ENCODE measurements at regions not wholly inside any gene's neighbourhood (a gene's known extent, or its start where the extent isn't known, plus 50 kb on each side); places are given as distances from the start of the nearest gene placed in this dataset.

DNA sequence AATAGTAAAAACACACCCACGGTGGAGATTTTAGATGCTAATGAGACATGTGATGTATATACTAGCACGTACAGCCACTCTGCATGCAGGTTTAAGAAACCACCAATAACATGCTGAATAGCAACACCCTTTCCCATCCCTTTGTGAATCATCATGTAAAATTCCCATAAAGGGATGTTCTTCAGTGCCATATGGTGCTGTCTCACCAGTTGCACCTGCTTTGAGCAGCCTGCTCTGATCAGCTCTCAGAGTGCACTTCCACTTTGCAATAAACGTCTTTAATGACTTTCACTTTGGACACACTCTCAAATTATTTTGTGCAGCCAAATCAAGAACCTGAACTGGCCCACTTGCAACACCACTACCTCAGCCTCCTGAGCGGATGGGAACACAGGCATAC is 615.0 kb downstream of the ANKRD7 start:
- TF ChIP-seq POLR2AphosphoS5 (IDR thresholded peaks at IDR 0.05; ENCODE audit: low read depth, low read length) (no peak), POLR2A (IDR thresholded peaks at IDR 0.05; ENCODE audit: low read depth, low read length) (no peak)

Measured in GM12892 (cell line).